22Rv1 (cell line): ENCODE measurements at regions not wholly inside any gene's neighbourhood (a gene's known extent, or its start where the extent isn't known, plus 50 kb on each side); places are given as distances from the start of the nearest gene placed in this dataset.

Experiments
- ZFX ChIP-seq: fragments of 450-650 bp; IDR thresholded peaks from 2 replicates; pipeline ENCODE4 v1.6.1; 2017; ENCODE audit warnings: antibody characterized with exemption, borderline replicate concordance
- TF ChIP-seq, protein P1 (sequence below): fragments of 450-650 bp; IDR thresholded peaks from 2 replicates; pipeline ENCODE4 v1.5.1; 2017; ENCODE audit warnings: mild to moderate bottlenecking

DNA sequence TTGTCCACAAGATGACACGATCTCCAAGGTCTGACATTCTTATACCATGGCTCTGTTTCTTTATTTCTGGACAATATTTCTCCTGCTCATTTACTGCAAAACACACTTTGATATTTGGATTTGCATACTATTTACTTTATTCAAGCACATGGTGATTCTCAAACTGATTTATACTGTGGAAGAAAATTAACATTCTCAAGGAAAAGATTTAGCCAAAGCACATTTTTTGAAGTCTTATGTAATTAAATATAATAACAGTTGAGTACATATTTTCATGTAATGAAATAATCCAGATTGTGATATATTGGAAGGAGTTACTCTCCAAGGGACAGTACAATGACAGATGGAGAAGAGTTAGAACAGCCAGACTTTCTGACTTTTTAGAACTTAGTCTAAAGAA lies 155.8 kb upstream of the CT83 start:
- TF ChIP-seq, protein P1, sequence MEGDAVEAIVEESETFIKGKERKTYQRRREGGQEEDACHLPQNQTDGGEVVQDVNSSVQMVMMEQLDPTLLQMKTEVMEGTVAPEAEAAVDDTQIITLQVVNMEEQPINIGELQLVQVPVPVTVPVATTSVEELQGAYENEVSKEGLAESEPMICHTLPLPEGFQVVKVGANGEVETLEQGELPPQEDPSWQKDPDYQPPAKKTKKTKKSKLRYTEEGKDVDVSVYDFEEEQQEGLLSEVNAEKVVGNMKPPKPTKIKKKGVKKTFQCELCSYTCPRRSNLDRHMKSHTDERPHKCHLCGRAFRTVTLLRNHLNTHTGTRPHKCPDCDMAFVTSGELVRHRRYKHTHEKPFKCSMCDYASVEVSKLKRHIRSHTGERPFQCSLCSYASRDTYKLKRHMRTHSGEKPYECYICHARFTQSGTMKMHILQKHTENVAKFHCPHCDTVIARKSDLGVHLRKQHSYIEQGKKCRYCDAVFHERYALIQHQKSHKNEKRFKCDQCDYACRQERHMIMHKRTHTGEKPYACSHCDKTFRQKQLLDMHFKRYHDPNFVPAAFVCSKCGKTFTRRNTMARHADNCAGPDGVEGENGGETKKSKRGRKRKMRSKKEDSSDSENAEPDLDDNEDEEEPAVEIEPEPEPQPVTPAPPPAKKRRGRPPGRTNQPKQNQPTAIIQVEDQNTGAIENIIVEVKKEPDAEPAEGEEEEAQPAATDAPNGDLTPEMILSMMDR, result no peak
- no peak for TF ChIP-seq ZFX
